HG03280 (cell line): ENCODE measurements at regions not wholly inside any gene's neighbourhood (a gene's known extent, or its start where the extent isn't known, plus 50 kb on each side); places are given as distances from the start of the nearest gene placed in this dataset.
"Not testable (repeated sequence)": the region's sequence is repeated elsewhere in the genome, so short reads cannot be mapped to it uniquely, and the experiment has no call there.

Experiments
- ATAC-seq: cut with Tn5 transposase; IDR thresholded peaks from one replicate; pipeline ENCODE4 v1.9.1; 2021; ENCODE audit warnings: mild to moderate bottlenecking, moderate library complexity; ENCODE audit not compliant: unreplicated experiment

DNA sequence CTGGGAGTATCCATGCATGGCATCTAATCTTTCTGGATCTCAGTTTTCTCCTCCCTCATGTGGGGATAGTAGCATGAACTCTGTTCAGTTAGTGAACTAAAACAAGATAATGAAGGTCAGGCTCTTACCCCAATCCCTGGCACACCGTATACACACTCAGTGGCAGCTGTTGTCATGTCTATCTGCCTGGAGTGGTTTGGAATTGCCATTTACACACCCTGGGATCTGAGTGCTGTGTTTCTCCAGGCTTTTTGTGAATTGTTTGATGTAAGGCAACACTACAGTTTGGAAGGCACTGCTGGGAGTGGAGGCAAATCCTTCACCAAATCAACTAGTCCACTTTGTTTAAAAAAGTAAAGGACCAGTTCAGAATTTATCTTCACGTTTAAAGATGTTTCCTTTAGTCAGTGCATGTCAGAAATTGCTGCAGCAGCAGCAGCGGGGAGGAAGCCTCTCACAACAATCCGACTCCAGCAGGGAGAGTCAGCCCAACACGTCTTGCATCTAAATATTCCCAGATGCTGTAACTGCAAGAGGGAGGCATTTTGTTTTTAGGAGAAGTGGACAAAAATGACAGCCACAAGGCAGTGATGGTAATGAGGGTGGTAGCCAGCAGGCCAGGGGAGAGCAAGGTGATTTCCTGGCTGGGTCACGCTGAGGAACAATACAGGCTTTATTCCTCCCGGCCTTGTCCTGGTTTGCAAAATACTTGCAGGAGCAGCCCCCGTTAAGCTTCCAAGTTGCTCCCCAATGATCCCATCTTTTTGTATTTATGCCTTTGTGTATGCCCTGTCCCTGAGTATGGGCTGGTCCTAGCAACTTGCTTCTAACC is 128.5 kb upstream of the LRIG1 start:
- no peak for ATAC-seq

DNA sequence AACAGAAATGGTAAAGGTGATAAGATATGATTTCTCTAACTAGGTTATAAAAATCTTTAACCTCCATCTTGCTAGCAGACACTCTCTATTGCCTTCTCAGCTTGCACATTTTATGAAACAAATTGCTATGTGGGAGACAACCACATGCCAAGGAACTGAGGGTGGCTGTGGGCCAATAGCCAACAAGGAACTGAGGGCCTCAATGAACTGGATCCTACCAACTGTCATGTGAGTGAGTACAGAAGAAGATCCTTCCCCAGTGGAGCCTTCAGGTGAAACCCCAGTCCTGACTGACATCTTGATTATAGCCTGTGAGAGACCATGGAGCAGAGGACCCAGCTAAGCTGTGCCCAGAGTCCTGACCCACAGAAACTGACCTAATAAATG is 129.2 kb upstream of the LRIG1 start:
- ATAC-seq: no peak

DNA sequence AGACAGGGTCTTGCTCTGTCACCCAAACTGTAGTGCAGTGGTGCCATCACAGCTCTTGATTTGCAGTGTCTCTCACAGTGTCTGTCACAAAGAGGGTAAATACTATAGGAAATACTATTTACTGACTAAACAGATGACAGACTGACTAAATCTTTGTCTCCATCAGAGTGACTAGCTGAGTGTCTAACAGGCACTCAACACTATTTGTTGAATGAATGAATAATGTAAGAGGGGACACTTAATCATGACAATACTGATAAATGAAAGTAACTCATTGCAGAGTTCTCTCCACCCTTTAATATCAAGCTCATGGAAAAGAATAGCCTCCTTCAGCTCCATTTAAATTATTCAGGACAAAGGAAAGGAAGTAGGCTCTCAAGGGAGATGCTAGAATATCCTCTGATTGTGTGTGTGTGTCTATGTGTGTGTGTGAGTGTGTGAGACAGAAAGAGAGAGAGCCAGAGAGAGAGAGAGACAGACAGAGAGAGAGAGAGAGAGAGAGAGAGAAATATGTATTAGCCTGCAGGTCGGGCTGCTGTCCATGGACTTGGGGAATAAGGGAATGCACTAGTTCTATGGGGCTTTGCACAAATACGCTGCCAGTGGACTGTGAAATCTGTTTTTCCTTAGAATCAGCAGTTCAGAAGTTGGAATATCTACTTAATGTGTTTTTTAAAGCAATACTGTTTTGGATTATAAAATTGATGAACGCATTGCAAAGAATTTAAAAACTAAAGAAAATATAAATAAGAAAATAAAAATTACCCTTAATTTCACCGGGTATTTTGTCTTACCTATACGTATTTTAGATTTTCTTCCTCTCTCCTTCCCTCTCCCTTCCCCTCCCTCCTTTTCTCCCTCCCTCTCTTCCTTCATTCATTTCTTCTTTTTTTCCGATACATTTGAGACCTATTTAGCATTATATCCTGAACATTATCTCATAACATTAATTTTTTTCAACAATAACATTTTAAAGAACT is 132.9 kb upstream of the LRIG1 start:
- no peak for ATAC-seq

DNA sequence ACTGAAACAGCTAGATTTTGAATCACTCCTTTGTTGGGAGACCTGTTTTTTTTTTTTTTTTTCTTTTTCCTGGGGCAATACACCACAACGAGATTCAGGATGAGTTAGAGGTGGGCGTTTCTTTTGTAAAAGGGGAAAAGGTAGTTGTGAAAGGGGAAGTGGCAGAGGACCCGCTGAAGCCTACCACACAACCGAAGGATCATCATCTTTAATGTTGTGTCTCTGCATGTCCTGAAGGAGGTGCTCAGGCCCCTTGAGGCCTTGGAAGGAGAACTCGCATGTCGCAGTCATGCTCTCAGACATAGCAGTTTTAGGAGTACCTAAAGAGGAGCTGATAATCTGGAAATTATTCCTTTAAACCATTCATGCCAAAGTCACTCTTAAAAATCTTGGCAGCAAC is 137.9 kb upstream of the LRIG1 start:
- ATAC-seq: no peak

DNA sequence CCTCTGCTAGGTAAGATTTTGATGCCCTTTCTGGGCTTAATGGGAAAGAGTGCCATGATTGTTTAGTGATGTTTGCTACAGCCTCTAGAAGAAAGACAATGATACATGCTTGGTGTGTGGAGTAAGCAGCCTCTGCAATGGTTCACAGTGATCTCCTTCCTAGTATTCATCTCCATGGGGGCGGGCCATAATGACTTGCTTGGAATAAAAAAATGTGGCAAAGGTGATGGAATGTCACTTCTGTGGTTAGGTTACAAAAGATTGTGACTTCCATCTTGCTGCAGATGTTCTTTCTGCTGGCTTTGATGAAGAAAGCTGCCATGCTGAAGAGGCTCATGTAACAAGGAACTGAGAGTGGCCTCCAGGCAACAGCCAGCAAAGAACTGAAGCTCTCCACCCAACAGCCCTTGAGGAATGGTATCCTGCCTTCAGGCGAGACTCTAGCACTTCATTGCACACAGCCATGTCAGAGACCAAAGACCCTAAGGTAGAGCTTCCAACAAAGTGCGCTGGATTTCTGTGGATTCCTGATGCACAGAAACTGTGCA is 139.1 kb upstream of the LRIG1 start:
- no peak for ATAC-seq

DNA sequence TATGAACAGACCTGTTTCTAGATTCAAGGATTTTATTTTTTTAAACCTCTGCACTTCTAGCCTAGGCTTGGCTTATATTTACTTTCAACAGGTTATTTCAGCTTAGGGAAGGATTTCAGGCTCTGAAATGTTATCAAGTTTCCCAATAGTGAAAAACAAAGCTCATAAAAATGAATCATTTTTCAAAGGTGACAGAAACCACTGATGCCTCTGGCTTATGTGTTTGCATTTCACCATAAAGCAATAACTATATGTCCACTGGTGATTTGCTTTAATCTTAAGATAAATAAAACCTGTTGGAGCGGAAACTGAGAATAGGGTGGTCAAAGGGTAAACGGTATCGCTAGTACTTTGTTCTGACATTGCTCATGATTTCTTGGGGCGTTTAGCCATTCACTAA is 141.2 kb upstream of the LRIG1 start:
- no peak for ATAC-seq

DNA sequence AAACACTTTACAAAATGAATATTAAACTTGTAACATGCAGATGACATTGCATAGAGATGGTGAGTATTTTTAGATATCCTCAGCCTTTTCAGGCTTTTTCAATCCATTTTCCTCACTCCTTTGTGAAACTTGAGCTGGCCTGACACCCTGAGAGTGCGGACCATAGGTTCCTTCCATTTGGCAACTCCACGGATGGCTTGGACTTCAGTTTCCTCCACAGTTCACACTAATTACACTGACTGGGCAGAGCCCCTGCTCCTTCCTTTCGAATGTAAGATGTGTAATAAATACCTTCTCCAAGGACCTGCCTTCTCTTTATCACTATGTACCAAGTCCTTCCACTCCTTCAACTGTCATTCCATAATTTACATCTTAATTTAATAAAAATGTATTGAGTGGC is 141.7 kb upstream of the LRIG1 start:
- no peak for ATAC-seq

DNA sequence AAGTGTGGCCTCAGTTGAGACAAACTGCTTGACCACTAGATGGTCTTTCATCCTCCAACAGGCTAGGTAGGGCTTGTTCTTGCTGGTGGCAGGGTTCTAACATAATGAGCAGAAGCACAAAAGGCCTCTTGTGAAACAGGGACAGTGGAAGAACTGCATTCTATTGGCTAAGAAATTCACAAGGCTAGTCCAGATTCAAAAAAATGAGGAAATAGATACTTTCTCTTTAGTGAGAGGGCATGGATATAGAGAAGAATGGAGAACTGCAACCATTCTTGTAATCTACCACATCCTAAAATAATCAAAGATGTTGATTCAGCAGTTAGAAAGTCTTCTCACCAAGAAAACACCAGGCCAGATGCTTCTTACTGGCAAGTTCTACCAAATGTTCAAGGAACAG is 143.7 kb upstream of the LRIG1 start:
- no peak for ATAC-seq

DNA sequence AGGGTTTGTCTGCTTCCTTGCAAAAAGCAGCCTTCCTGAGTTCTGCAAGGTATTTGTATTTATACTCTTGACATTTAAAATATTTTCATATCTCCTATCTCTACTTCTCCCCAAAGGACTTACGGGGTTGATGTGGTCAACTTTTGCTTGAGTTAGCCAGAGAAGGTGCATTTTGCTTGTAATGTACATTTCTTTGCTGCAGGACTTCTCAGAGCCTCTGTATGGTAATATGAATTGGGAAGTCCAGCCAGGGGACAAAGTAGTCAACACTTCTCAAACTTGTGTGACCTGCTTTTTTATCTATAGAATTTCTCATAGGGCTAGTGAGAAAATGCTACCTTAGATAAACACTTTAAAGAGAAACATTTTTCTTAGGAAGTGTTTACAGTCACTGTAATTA is 148.2 kb upstream of the LRIG1 start:
- no peak for ATAC-seq

DNA sequence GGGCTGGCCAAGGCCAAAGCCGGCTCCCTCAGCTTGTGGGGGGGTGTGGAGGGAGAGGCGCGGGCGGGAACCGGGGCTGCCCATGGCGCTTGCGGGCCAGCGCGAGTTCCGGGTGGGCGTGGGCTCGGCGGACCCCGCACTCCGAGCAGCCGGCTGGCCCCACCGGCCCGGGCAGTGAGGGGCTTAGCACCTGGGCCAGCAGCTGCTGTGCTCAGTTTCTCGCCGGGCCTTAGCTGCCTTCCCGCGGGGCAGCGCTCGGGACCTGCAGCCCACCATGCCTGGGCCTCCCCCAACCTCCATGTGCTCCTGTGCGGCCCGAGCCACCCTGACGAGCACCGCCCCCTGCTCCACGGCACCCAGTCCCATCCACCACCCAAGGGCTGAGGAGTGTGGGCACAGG is 150.7 kb upstream of the LRIG1 start:
- not testable (repeated sequence) for ATAC-seq

DNA sequence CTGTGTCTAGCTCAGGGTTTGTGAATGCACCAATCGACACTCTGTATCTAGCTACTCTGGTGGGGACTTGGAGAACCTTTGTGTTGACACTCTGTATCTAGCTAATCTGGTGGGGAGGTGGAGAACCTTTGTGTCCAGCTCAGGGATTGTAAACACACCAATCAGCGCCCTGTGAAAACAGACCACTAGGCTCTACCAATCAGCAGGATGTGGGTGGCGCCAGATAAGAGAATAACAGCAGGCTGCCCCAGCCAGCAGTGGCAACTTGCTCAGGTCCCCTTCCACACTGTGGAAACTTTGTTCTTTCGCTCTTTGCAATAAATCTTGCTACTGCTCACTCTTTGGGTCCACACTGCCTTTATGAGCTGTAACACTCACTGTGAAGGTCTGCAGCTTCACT is 151.3 kb upstream of the LRIG1 start:
- ATAC-seq: not testable (repeated sequence)

DNA sequence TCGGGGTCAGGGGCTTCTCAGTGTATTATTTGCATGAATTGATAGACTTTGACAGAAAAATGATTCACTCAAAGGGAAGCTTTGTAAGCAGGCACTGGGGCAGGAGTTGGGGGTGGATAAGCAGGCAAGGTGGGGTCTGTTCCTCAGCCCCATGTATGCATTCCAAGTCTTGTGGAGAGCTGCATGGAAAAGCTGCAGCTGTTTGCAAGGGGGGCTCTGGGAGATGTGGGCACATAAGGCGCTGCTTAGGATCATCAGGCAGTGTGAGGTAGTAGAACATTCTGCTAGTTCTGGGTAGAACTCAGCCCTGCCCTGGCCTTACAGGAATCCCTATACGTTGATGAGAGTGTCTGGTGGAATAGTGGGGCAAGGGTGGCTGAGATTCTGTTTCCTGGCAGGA is 154.2 kb upstream of the LRIG1 start:
- ATAC-seq: no peak

DNA sequence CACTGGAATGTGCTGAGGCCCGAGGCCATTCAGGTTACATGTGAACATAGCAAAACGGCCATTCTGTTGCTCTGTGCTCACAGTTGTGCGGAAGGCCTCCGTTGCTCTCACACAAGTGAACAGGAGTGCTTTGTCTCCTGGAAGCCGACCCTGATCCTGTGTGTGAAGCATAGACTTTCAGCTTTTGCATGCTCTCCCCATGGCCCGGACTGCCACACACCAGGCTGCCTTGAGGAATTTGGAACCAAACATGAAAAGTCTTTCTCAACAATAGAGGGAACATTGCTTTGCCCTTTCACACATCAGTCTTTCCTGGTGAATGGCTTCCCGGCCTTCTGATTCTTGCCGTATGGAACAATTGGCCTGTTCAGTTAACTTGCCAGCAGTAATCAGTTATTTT is 154.8 kb upstream of the LRIG1 start:
- ATAC-seq: no peak

DNA sequence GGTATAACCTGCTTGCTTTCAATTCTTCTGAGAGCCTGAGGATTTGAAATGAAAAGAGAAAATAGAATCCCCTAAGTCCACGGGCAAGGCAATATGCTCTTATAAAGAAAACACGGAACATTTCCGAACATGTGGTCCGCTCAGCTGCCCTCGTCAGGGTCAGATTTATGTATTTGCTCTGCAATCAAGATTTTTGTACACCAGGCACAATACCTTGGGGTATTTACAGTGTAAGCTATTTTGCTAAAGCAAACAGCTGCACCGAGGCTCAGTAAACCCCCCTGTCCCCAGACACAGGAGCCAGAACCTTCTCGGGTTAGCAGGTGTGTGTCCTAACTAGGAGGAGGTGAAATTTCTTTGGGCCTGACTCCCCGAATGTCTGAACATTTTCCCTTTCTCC is 155.8 kb upstream of the LRIG1 start:
- ATAC-seq: no peak

DNA sequence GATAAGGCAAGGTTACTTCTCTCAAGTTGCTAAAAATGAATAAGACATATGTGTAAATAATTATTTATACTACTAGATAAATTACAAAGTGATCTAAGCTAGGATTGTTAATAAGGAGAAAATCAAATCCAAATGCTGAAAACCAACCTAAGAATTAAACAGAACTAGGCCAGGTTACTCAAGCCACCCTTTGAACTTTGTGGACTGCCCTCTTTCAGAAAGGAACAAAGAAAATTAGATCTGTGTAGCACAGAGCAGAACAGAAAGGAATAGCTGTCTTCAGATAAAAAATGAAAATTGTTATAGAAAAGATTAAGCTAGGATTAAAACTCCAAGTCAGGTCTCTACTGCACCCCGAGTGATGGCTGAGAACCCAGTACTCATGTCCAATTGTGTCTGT is 158.2 kb upstream of the LRIG1 start:
- no peak for ATAC-seq

DNA sequence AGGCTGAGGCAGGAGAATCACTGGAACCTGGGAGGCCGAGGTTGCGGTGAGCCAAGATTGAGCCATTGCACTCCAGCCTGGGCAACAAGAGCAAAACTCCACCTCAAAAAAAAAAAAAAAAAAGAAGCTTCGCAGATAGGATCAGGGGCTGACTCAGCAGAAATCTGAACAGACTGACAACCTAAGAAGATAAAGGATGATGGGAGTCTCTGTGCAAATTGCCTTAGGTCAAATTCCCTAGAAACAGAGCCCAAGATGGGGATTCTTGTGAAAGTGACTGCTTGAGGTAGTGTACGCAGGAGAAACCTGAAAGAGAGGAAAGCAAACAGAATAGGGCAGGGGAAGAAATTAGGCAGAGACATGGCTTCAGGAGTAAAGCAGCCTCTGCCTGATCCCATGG is 160.8 kb upstream of the LRIG1 start:
- ATAC-seq: no peak

DNA sequence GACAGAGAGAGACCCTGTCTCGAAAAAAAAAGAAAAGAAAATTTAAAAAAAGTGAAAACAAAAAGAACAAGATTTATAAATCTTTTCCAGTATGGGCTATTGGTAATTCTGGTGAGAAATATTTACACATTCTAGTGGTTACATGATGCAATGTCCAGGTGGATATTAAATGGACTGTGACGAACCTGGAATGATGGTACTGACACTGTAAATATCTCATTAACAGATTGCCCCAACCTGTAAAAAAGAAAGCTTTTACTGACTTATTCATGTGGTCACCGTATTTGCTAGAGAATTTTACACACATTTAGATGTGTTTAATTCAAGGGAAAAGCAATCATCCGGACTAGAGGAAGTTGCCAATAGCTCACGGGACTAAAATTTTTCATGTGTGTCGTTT is 162.1 kb upstream of the LRIG1 start:
- no peak for ATAC-seq

DNA sequence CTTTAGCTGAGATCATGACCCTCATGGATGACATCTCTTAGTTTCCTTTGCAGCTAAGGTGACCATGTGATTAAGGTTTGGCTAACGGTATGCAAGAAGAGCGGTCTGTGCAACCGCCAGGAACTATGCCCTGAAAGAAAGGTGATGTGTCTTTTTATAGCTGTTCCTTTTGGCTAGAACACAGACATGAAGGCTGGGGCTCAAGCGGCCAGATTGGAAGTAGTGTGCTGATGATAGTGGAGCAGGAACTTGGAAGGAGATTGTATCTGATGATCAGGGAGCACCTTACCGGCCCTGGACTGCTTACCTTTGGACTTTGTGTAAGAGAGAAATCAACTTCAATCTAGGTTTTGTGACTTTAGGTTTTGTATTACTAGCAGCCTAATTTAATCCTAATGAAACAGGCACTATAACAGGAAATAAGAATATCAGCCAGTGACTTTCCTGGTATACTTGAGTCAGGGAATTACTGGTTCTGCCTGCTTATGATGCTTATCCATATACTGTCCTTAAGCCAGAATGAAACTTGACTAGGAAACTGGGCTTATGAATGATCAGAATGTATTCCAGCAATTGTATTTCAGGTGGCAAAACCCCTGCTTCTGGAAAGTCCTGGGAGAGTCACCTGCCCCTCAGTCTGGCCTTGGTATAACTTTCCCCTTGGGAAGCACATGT is 164.3 kb upstream of the LRIG1 start:
- no peak for ATAC-seq

DNA sequence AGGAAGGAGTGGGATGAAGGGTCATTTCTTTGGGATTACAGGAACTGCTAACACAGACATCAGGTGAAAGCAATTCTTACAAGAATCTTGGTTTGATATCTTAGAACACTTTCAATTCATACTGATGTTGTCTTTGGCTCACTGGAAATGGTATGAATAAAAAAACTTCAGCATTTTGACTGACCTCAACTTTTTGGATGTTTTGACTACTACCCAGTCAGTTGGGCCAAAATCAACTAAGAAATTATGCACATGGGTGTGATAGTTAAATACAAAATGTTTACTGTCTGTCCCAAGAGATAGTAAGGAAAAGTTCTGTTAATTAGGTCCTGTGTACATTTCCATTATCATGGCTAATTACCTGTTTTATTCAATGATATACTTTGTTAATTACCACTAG is 165.5 kb upstream of the LRIG1 start:
- ATAC-seq: no peak

DNA sequence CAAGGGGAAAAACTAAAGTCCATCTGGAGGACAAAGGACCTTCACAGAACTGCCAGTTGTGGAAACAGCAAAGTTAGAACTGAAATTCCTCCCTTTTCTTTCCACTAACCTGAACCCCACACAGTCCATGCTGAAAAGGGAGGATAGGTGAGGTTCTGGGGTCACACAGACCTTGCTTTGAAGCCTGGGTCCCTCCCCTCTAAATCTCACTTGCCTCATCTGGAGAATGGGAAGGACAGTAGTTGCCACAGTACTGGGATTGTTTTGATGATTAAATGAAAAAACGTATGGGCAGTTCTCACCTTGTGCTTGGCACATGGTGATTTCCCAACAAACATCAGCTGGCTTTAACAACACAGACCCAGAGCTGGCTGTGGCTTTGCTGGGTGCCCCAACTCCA is 166.4 kb upstream of the LRIG1 start:
- ATAC-seq: no peak

DNA sequence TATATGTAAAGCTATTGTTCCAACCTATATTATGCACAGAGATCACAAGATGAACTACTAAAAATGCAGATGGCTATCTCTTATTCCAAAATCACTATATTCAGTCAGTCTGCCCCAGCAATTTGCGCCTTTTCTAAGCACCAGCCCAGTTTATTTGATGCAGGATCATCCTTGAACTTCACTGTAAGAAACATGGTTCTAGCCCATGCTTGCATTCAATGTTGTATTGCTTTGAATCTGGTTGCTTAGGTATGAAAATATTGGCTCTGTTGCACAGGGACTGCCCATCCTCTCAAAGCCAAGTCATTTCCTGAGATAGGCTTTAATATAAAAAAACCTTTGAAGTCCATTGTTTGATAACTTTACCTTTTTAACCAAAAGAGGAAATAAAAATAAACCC is 170.5 kb upstream of the LRIG1 start:
- ATAC-seq: no peak
